ENCODE measurements at regions not wholly inside any gene's neighbourhood (a gene's known extent, or its start where the extent isn't known, plus 50 kb on each side); places are given as distances from the start of the nearest gene placed in this dataset.
"Not testable (repeated sequence)": the region's sequence is repeated elsewhere in the genome, so short reads cannot be mapped to it uniquely, and the experiment has no call there.

DNA sequence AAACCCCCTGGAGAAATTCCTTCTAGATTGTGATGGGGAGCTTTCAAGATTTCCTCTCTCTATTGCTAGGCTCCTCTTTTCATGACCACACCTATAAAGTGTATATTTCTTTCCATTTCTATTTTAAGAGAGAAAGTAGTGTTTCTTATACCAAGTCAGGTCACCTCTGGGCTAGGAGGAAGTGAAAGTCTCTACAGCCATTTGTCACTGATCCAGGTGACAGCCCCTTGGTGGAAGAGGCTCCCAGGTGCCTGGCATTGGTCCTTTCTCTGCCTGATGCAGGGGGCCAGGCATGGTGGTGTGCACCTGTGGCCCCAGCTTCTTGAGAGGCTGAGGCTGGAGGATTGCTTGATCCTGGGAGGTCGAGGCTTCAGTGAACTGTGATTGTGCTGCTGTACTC is 64.7 kb downstream of the DHCR7 start:
- DNase-seq = no peak

DNA sequence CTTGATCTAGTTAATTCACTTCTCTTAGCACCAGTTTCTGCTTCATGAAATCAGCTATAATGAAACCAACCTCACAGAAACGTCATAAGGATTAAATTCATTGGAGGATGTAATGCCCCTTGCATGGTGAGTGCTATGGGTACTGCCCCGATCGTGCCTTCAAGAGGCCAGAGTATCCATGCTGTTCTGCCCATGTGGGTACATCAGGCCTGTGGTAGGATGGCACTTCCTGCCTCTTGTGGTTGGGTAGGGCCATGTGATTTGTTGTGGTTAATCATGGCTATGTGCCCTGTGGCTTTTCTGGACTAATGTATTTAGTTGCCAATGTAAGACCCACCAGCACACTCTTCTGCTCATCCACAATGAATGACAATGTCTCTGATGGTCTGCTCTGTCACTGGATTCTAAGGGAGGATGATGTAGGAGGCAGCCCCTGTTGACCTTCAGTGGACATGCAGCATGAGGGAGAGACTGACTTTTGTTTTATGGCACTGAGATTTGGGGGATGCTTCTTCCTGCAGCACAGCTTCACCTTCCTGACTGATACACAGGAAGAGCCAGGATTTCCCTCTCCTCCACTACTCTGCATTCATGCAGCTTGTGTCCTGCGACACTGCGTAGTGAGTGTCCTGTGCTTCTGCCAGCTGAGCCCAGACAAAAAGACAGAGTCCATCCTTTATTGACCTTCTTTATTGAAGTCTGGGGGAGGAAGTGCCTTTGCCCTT is 66.2 kb downstream of the DHCR7 start:
- no peak for DNase-seq

DNA sequence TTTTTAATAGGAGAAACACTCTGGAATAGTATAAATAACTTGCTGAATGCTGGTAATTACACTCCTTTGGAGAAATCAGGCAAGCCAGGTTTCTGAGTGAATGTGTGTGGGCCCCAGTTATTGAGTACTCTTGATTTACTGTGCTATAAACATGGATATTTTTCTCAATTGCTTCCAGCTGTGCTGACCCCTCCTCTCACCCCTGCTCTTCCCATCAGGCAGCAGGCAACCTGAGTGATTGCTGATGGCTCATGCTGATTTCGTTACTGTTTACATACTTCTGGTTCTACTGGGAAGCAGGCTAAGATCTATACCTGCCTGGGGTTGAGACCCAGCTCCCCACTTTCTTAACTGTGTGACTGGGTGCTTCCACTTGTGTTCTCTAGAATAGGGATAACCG is 68.5 kb downstream of the DHCR7 start:
- DNase-seq = no peak

DNA sequence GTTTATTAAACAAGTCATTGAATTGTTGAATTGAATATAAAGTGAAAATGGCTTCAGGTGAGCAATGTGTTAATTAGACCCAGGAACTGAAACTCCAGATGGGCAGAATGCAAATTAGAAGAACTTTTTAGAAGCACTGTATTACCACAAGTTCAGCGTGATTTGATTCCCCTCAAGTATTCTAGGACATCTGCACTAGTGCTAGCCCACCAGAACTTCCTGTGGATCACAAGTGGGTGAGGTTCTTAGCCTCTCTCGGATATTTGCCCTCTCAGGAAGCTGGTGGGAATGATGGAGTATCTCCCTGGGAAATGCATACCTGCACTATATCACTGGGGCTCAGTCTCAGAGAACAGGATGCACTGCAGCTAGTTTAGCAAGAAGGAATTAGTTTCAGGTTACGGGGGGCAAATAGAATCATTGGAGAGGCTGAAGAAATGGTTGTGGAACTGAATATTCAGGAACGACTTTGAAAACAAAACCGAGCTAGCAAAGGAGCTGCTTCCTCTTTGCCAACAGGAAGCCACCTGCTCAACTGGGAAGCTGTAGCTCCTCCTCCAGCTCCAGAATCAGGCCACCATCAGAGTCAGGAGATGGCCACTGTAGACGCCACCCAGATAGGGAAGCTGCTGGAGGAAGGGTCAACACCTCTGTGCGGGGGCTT is 74.3 kb downstream of the DHCR7 start:
- DNase-seq = no peak

DNA sequence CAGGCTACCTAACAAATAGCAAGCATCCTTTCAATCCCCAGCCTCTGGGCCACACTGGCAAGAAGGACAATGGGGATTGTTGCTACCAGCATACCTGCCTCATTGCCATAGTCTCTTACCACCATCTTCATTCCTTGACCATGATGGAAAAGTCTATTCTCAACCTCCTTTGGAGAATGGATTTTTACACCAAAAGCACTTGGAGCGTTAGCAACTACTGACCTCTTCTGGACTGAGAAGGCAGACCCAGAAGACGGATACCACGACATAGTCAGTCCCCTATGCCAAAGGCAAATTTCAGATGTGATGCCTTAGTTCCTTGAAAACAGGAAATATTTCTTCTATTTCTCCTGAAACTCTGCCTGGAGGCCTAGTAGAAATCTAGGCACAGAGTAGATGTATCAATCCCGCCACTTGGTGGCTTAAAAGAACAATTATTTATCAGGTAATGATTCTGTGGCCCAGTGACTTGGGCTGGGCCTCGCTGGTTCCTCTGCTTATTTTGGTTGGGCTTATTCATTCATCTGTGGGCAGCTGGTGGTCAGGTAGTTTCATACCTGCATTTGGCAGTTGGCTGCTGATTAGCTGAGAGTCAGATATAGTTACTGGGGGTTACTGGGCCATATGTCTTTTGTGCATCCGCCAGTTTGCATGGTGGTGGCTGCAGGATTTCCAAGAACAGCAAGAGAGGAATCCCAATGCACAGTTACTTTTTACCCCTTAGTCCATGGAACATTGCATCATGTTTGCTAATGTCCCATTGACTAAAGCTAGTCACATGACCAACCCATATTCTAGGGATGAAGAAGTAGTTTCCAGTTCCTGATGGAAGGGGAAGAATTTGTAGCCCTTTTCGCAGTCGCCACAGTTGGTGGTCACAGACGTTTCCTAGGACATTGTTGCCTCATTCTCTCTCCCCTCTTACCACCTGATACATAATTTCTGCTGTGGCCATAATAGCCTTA is 75.2 kb downstream of the DHCR7 start:
- DNase-seq = no peak

DNA sequence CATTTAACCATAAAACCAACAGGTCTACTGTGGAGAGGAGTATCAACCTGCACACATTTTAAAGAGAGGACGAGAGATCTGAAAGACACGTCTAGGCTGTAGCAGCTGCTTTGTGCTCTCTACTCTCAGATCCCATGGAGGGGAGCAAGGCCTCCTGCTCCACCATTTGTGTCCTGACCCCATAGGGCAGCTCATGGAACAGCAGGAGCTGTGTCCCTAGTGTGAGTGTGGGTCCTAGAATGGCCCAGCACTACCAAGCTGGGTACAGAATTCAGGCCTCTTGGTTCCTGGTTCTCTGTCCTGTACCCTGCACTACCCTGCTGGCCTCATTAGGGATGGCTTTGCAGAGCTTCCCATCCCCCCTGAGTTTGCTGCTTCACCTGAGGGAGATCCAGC is 76.5 kb downstream of the DHCR7 start:
- no peak for DNase-seq

- no peak for DNase-seq
Measured at GRCh38 chr11:71370895-71371673, 77.1 kb downstream of the DHCR7 start.

GRCh38 chr11:71370020-71370747 is 78.0 kb downstream of the DHCR7 start:
- DNase-seq = no peak

DNA sequence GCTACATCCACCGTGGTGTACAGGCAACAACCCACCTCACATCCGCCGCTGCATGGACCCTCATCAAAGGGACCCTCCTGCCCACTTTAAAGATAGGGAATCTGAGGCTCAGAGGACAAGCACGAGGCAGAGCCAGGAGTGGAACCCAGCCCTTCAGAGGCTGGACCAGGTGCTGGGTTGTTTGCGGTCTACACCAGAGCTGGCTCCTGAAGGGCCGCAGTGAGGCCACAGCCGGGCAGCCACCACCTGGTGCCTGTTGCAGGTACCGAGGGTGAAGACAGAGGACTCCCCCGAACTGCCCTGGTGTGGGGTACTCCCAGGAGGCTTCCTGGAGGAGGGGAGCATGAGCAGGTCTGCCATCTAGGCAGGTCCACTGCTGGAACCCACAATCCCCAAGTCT is 78.8 kb downstream of the DHCR7 start:
- DNase-seq = no peak

GRCh38 chr11:71368966-71369365 is 79.2 kb downstream of the DHCR7 start:
- no peak for DNase-seq

DNA sequence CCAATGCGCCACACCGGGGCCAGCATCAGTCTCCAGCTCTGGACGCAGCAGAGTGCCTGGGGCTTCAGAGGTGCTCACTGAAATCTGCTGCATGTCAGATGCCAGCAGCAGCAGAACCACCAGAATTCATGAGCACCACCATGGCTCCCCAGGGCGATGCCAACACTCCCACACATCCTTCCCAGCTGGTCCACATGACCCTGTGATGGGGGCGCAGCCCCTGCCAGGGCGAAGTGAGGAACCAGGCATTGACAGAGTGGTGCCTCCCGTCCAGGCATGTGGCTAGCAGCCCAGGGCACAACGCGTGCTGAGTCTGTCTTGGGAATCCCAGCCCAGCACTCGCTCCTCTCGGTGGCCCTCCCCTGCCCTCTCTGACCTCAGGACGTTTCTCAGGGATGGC is 80.4 kb downstream of the DHCR7 start:
- DNase-seq = no peak

GRCh38 chr11:71367276-71367675 is 80.9 kb downstream of the DHCR7 start:
- DNase-seq = not testable (repeated sequence)

- DNase-seq = no peak
Measured at GRCh38 chr11:71366076-71366475, 82.1 kb downstream of the DHCR7 start.

DNA sequence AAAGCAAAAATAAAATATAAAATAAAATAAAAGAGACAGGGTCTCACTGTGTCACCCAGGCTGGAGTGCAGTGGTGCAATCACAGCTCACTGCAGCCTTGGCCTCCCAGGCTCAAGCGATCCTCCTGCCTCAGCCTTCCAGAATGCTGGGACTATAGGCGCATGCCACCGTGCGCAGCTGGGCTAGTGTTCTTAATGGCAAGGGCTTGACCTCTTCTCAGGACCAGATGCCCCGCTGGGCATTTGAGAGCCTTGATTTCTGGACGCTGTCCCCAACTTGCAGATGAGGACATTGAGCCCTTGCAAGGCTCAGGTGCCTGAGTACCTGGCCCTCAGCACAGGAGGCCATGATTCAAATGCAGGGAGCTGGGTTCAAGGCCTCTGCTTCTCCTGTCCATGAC is 82.6 kb downstream of the DHCR7 start:
- no peak for DNase-seq

DNA sequence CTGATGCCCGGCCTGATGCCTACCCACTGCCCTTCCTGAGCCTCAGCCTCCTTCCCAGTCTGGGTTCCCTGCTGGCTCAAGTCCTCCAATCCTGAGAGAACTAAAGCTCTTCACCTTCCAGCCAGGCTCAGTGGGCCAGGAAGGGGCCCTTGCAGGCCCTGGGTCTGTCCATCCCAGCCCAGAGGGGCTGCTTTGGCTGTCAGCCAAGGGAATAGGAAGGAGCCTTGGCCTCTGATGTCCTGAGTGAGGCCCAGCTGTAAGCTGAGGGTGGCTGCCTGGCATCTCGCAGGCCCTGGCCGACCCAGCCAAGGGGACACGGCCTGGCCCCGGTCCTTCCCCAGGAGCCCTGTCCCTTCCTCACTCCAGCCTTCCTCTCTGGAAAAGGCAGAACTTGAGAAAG is 83.4 kb downstream of the DHCR7 start:
- no peak for DNase-seq

DNA sequence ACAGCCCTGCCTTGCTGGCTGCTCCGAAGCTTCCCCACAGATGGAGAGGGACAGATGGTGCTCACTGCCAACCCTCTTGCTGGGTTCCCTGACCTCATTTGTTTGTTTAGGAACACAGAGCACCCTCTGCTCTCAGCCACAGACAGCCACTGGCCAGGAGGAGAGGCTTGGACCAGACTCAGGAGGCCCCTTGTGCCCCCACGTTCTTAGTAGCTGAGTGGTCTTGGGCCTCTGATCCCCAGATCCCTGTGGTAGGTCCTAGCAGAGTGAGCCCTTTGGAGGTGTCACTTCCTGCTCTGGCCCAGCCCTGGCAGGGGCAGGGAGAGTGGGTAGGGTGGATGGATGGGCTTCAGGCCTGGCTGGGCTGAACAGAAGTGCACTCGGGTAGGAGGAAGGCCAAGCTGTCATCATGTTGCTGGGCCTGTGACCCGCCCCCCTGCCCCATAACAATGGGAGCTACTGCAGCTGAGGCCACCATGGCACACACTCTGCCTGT is 84.0 kb downstream of the DHCR7 start:
- no peak for DNase-seq

DNA sequence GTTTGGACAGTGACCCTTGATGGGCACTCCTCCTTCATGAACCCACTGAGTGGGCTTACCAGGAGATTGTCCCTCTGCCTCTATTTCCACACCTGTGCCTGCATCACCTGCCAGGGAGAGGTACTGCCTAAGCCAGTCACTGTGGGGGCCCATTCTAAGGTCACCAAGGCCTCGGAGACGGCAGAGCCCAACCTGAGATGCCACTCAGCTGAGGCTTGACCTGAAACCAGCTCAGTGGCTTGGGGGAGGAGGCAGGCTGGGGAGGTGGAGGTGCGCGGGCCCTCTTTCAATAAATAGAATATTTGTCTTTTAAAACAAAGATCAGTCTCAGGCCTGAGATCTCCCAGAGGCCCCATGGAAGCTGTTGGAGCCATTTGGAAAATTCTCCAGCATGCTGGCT is 84.5 kb downstream of the DHCR7 start:
- no peak for DNase-seq

DNA sequence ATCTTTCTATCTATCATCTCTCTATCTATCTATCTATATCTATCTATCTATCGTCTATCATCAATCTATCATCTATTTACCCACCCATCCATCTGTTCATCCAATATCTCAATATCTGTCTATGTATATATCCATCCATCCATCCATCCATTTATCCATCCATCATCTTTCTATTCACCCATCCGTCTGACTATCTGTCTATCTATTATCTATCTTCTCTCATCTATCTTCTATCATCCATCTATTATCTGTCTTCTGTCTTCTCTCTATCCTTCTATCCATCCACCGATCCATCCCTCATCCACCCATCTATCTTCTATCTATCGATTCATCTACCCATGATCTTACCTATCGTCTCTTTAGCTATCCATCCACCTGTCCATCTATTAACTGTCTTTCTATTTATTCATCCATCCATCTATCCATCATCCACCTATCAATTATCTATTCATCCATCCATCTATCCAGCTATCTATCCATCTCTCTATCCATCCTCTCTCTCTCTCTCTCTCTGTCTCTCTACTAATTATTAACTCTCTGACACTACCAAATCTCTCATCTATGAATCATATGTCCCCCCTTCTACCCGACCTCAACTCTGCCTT is 89.1 kb downstream of the DHCR7 start:
- DNase-seq = no peak

GRCh38 chr11:71358122-71358728 is 90.0 kb downstream of the DHCR7 start:
- DNase-seq = no peak

- DNase-seq = no peak
Measured at GRCh38 chr11:71357414-71357813, 90.8 kb downstream of the DHCR7 start.

GRCh38 chr11:71356904-71357303 is 91.3 kb downstream of the DHCR7 start:
- DNase-seq = no peak

Data from stimulated activated CD4-positive, alpha-beta T cell treated with anti-CD3 and anti-CD28 coated beads, Interleukin-4, amount 100 ng/mL, for 4 hours (primary cell).